K562 (cell line): ENCODE measurements at regions not wholly inside any gene's neighbourhood (a gene's known extent, or its start where the extent isn't known, plus 50 kb on each side); places are given as distances from the start of the nearest gene placed in this dataset.

Experiments used
- ATAC-seq: fragments of 200-7000 bp; cut with Tn5 transposase; 3 replicates; pipeline ENCODE4 v1.9.1; 2020; ENCODE audit warnings: moderate library complexity
- BruUV-seq: library from RNA; stranded (reverse); fragments of 400-500 nt; replicated peaks from 2 replicates; lab custom pipeline; 2021; lab: Mats Ljungman, UMichigan
- CTCF ChIA-PET: fragments of 300-600 bp; formaldehyde crosslinking; extraction: SDS; loops from one replicate; lab custom pipeline; 2021; ENCODE audit warnings: low intra/inter-chr PET ratio; lab: Yijun Ruan, JAX
- POLR2A ChIA-PET: fragments of 300-600, 350-650 bp; sonication (Branson Sonifier 250); formaldehyde crosslinking; extraction: SDS; loops from one replicate; lab custom pipeline; 2021; ENCODE audit warnings: antibody characterized with exemption, inconsistent platforms; lab: Yijun Ruan, JAX
- DNase-seq, 4 experiments: peaks; one replicate each; pipeline versions ENCODE4 v3.0.0 to v3.0.0-alpha.2; 2011 to 2018; ENCODE audit warnings: low spot score in 3 of 4, mixed read lengths in 3 of 4; ENCODE audit errors: extremely low read depth in 1 of 4
- FAIRE-seq: peaks from 2 replicates; lab custom pipeline; 2011; peaks lifted over from hg19 to GRCh38; lab: Jason Lieb, UNC
- H2AFZ ChIP-seq: 2 replicates; pipeline ENCODE4 v1.6.0; 2011; ENCODE audit warnings: low read depth, low read length, control low read depth, inconsistent platforms
- H3K27ac ChIP-seq: fragments of 200-600 bp; 3 replicates; pipeline ENCODE4 v1.8.0; 2011; ENCODE audit warnings: low read depth, mild to moderate bottlenecking, control low read depth, inconsistent platforms, low read length, moderate library complexity, mixed read lengths; ENCODE audit errors: extremely low read depth
- H3K27me3 ChIP-seq, 2 experiments: fragments of 300-600 bp in 1 of 2; 2 replicates in 1 of 2; 3 replicates in 1 of 2; pipeline versions ENCODE4 v1.6.0 to v1.8.0; 2011; ENCODE audit warnings: inconsistent platforms in 2 of 2, low read length in 2 of 2, mild to moderate bottlenecking in 1 of 2, mixed read lengths in 1 of 2, moderate library complexity in 1 of 2; ENCODE audit not compliant: control insufficient read depth in 2 of 2, insufficient read depth in 2 of 2
- H3K36me3 ChIP-seq: fragments of 300-600 bp; 3 replicates; pipeline ENCODE4 v1.8.0; 2011; ENCODE audit warnings: mild to moderate bottlenecking, low read length, inconsistent platforms; ENCODE audit not compliant: control insufficient read depth, insufficient read depth
- H3K4me1 ChIP-seq, 2 experiments: fragments of 200-600 bp in 1 of 2; replicated peaks in 1 of 2; 2 replicates in 1 of 2; 3 replicates in 1 of 2; pipeline versions ENCODE4 v1.5.1 to v1.8.0; 2011; ENCODE audit warnings: inconsistent platforms in 2 of 2, low read length in 2 of 2, mild to moderate bottlenecking in 1 of 2, mixed read lengths in 1 of 2, moderate library complexity in 1 of 2; ENCODE audit not compliant: control insufficient read depth in 2 of 2, insufficient read depth in 2 of 2
- H3K4me2 ChIP-seq: 2 replicates; pipeline ENCODE4 v1.6.1; 2011; ENCODE audit warnings: low read length, control low read depth, inconsistent platforms, mixed read lengths; ENCODE audit not compliant: insufficient read depth
- H3K4me3 ChIP-seq: fragments of 200-600 bp; sonication (generic), shearing (Covaris generic); 2 replicates; pipeline ENCODE4 v1.5.1; 2016; ENCODE audit warnings: control low read depth, inconsistent platforms
- H3K79me2 ChIP-seq: fragments of 200-600 bp; 3 replicates; pipeline ENCODE4 v1.8.0; 2011; ENCODE audit warnings: low read length, inconsistent platforms; ENCODE audit not compliant: control insufficient read depth, insufficient read depth
- H3K9ac ChIP-seq, 2 experiments: 2 replicates each; pipeline versions ENCODE4 v1.6.0 to v1.6.1; 2011; ENCODE audit warnings: low read depth in 2 of 2, low read length in 2 of 2, control low read depth in 1 of 2, inconsistent platforms in 1 of 2, mild to moderate bottlenecking in 1 of 2, mixed read lengths in 1 of 2; ENCODE audit not compliant: insufficient read depth in 1 of 2
- H3K9me1 ChIP-seq: one replicate; pipeline ENCODE4 v1.6.0; 2011; ENCODE audit warnings: inconsistent platforms, mild to moderate bottlenecking, low read length, moderate library complexity; ENCODE audit not compliant: control insufficient read depth, insufficient read depth
- H3K9me3 ChIP-seq: replicated peaks from 2 replicates; pipeline ENCODE4 v1.5.1; 2011; ENCODE audit warnings: low read depth, low read length, inconsistent platforms; ENCODE audit not compliant: control insufficient read depth, insufficient read depth
- H4K20me1 ChIP-seq: replicated peaks from 2 replicates; pipeline ENCODE4 v1.6.1; 2011; ENCODE audit warnings: low read length, inconsistent platforms, mixed read lengths; ENCODE audit not compliant: control insufficient read depth, insufficient read depth
- CXXC5 ChIP-seq: fragments of 250-450 bp; sonication (Bioruptor Pico); IDR thresholded peaks from 2 replicates; pipeline ENCODE4 v1.8.0; 2022; ENCODE audit warnings: inconsistent platforms, mild to moderate bottlenecking, moderate library complexity
- FOS ChIP-seq: IDR thresholded peaks from 3 replicates; pipeline ENCODE4 v1.6.1; 2011; ENCODE audit not compliant: insufficient read length; ENCODE audit errors: extremely low read depth
- MITF ChIP-seq: IDR thresholded peaks from 2 replicates; pipeline ENCODE4 v1.6.1; 2014; ENCODE audit warnings: antibody characterized with exemption
- PHF21A ChIP-seq: fragments of 450-650 bp; IDR thresholded peaks from 2 replicates; pipeline ENCODE4 v1.6.1; 2017; ENCODE audit warnings: low read depth, borderline replicate concordance
- ZNF175 ChIP-seq: fragments of 200-800 bp; sonication (Bioruptor generic); IDR thresholded peaks from 2 replicates; pipeline ENCODE4 v1.6.1; 2016; ENCODE audit warnings: low read depth, mild to moderate bottlenecking, missing genetic modification characterization, missing compliant biosample characterization
- WGBS: fragments of 100-300 bp; shearing (Covaris generic); methylation state at CpG from one replicate; pipeline ENCODE4 v1.1.6; 2016; ENCODE audit warnings: low coverage, mixed read lengths; ENCODE audit not compliant: insufficient coverage; ENCODE audit errors: missing lambda C conversion rate; 5-methylcytosine and 5-hydroxymethylcytosine counted together
- in situ Hi-C: fragments of 300-500 bp; cut with MboI; formaldehyde crosslinking; loops from 4 replicates; pipeline ENCODE4 v1.15.0; 2018; ENCODE audit warnings: inconsistent platforms, mixed read lengths
- intact Hi-C: fragments of 100-400 bp; cut with micrococcal nuclease; formaldehyde crosslinking; loops from 2 replicates; pipeline ENCODE4 v1.14.2; 2022
- TF ChIP-seq, protein P1 (sequence below), 2 experiments: fragments of 450-650 bp in 1 of 2; sonication (generic) in 1 of 2; formaldehyde crosslinking in 1 of 2; IDR thresholded peaks in 1 of 2; conservative IDR thresholded peaks in 1 of 2; 2 replicates each; pipeline versions ENCODE4 v1.6.1 to v1.8.1; 2016 to 2023; ENCODE audit warnings: mild to moderate bottlenecking in 2 of 2, moderate library complexity in 2 of 2, inconsistent platforms in 1 of 2, missing genetic modification reagents in 1 of 2

- FAIRE-seq (no peak), ATAC-seq (no peak), DNase-seq (no peak)
- Histone ChIP-seq H3K36me3 (no peaks in the 10 kb centered on the region), H3K27ac (no peak overlapping the region), H3K9me1 (no peaks in the 10 kb centered on the region), H3K9ac (no peak overlapping the region), H3K4me3 (no peak overlapping the region), H4K20me1 (no peaks in the 10 kb centered on the region), H2AFZ (no peak overlapping the region), H3K4me1 (peaks cover 4 to 22% of the 10 kb centered on the region in 2 experiments; a peak in 3 of 5 replicates), H3K79me2 (no peaks in the 10 kb centered on the region), H3K4me2 (no peak overlapping the region), H3K9me3 (no peaks in the 10 kb centered on the region), H3K27me3 (no peaks in the 10 kb centered on the region)
- intact Hi-C loops (loop anchor here (10.0 kb wide), 1 partner anchor 600 kb away; no protein-coding TSS in a partner anchor), in situ Hi-C loops (no loop called here)
- ChIA-PET POLR2A (no interaction called here), CTCF (no interaction called here)
- TF ChIP-seq ZNF175: no peak
- no peak for TF ChIP-seq PHF21A
- TF ChIP-seq FOS: no peak
- no peak for TF ChIP-seq CXXC5
- no TSS peak for BruUV-seq
- WGBS: 41% methylated on average over 5 of the region's 5 CpGs
Measured at GRCh38 chr10:25104441-25104840, 70.4 kb upstream of the GPR158 start.

DNA sequence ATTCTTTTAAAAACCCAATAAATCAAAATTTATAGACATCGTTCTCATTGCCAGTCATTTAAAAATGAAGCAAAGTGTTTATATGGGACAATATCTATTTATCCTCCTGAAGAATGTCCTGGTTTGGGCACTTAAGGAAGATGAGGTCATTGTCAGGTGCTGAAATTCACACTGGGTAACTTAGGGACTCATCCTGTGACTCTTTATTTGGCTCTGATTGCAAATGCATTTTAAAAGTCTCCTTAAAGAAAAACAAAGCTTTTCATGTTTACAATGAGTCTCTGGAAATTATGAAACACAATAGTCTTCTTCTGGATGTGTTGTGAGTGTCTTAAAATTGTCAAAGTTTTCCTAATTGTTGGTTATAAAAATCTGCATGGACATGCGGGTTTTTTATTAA lies 69.5 kb upstream of the GPR158 start:
- in situ Hi-C loops: no loop called here
- no peak overlapping the region for H3K9ac ChIP-seq
- H3K4me3 ChIP-seq: no peak overlapping the region
- DNase-seq: no peak
- TF ChIP-seq, protein P1, sequence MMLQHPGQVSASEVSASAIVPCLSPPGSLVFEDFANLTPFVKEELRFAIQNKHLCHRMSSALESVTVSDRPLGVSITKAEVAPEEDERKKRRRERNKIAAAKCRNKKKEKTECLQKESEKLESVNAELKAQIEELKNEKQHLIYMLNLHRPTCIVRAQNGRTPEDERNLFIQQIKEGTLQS (IDR thresholded peaks at IDR 0.05): 0 out of 2 replicates have a peak, but pooled peaks have one; percentile 30
- TF ChIP-seq, protein P1 (CRISPR knock-in tag; conservative IDR thresholded peaks at IDR 0.05): no peak
- TF ChIP-seq MITF: no peak
- no peak for FAIRE-seq
- intact Hi-C loops: loop anchor here (10.0 kb wide), 1 partner anchor 600 kb away; no protein-coding TSS in a partner anchor
- POLR2A ChIA-PET: no interaction called here
- H2AFZ ChIP-seq: no peak overlapping the region
- no peak overlapping the region for H3K27ac ChIP-seq
- no peaks in the 10 kb centered on the region for H3K9me3 ChIP-seq
- no peaks in the 10 kb centered on the region for H3K79me2 ChIP-seq
- no peak overlapping the region for H3K4me2 ChIP-seq
- no peak for ATAC-seq
- CTCF ChIA-PET: no interaction called here
- H3K27me3 ChIP-seq: no peaks in the 10 kb centered on the region
- no peaks in the 10 kb centered on the region for H4K20me1 ChIP-seq
- no TSS peak for BruUV-seq
- 26% methylated on average over 2 of the region's 2 CpGs for WGBS
- H3K4me1 ChIP-seq: peaks cover 4 to 22% of the 10 kb centered on the region in 2 experiments; a peak in 3 of 5 replicates
- no peaks in the 10 kb centered on the region for H3K9me1 ChIP-seq
- no peaks in the 10 kb centered on the region for H3K36me3 ChIP-seq
